ENCODE measurements at regions not wholly inside any gene's neighbourhood (a gene's known extent, or its start where the extent isn't known, plus 50 kb on each side); places are given as distances from the start of the nearest gene placed in this dataset.

DNA sequence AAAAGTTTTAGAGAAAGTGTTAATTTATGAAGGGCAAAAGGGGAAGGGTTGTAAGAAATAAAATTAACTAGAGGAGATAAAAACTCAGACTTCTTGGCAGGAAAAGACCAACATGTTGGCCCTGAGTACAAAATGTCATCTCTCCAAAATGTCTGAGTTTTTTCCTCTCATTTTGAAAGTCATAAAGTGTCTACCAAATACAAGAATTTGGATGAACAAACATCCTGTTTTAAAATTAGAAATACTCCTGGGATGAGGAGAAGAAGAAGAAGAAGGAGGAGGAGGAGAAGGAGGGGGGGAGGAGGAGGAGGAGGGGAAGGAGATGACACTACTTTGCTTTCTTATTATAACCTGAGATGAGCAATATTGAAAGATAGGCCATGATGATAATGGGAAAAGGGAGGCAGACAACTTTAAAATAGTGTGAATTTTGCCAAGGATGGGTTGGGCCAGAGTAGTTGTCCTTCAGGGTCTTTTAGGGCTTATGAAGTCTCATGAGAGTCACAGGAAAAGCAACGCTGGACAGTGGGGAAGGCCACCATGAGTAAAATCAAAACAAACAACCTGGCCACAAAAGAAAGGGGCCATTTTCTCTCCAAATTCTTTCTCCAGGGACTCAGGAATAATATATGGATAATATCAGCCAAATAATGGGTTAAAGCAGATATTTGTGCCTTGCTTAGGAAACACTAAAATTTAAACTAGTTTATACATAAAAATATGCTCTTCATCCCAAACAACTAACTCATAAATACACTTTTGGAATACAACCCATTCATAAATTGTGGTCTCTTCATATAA, 632.9 kb downstream of the EPHA3 start:
- TF ChIP-seq, protein P1, sequence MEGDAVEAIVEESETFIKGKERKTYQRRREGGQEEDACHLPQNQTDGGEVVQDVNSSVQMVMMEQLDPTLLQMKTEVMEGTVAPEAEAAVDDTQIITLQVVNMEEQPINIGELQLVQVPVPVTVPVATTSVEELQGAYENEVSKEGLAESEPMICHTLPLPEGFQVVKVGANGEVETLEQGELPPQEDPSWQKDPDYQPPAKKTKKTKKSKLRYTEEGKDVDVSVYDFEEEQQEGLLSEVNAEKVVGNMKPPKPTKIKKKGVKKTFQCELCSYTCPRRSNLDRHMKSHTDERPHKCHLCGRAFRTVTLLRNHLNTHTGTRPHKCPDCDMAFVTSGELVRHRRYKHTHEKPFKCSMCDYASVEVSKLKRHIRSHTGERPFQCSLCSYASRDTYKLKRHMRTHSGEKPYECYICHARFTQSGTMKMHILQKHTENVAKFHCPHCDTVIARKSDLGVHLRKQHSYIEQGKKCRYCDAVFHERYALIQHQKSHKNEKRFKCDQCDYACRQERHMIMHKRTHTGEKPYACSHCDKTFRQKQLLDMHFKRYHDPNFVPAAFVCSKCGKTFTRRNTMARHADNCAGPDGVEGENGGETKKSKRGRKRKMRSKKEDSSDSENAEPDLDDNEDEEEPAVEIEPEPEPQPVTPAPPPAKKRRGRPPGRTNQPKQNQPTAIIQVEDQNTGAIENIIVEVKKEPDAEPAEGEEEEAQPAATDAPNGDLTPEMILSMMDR (IDR thresholded peaks at IDR 0.05; ENCODE audit: low read depth, low read length), result no peak
- no peak for TF ChIP-seq EZH2phosphoT487 (IDR thresholded peaks at IDR 0.05; ENCODE audit: low read depth)

All from OCI-LY3 (cell line).